ENCODE measurements at regions not wholly inside any gene's neighbourhood (a gene's known extent, or its start where the extent isn't known, plus 50 kb on each side); places are given as distances from the start of the nearest gene placed in this dataset.
"Not testable (repeated sequence)": the region's sequence is repeated elsewhere in the genome, so short reads cannot be mapped to it uniquely, and the experiment has no call there.

GRCh38 chr15:70367913-70368705, 270.4 kb upstream of the TLE3 start:
- DNase-seq (ENCODE audit: low read depth in 2 of 2) = not testable (repeated sequence)

- not testable (repeated sequence) for DNase-seq (ENCODE audit: low read depth in 2 of 2)
Measured at GRCh38 chr15:70364023-70364422, 266.3 kb upstream of the TLE3 start.

GRCh38 chr15:70362886-70363285, 265.2 kb upstream of the TLE3 start:
- DNase-seq (ENCODE audit: low read depth in 2 of 2) = no peak

GRCh38 chr15:70362350-70362749, 264.6 kb upstream of the TLE3 start:
- no peak for DNase-seq (ENCODE audit: low read depth in 2 of 2)

- no peak for DNase-seq (ENCODE audit: low read depth in 2 of 2)
Measured at GRCh38 chr15:70361891-70362290, 264.2 kb upstream of the TLE3 start.

- DNase-seq (ENCODE audit: low read depth in 2 of 2) = no peak
Measured at GRCh38 chr15:70361106-70361505, 263.4 kb upstream of the TLE3 start.

- no peak for DNase-seq (ENCODE audit: low read depth in 2 of 2)
Measured at GRCh38 chr15:70358871-70359647, 261.3 kb upstream of the TLE3 start.

GRCh38 chr15:70358011-70358819, 260.5 kb upstream of the TLE3 start:
- DNase-seq (ENCODE audit: low read depth in 2 of 2) = no peak

GRCh38 chr15:70357453-70357852, 259.7 kb upstream of the TLE3 start:
- no peak for DNase-seq (ENCODE audit: low read depth in 2 of 2)

GRCh38 chr15:70356919-70357318, 259.2 kb upstream of the TLE3 start:
- DNase-seq (ENCODE audit: low read depth in 2 of 2) = no peak

GRCh38 chr15:70356062-70356860, 258.5 kb upstream of the TLE3 start:
- DNase-seq (ENCODE audit: low read depth in 2 of 2) = no peak

GRCh38 chr15:70355275-70355795, 257.6 kb upstream of the TLE3 start:
- no peak for DNase-seq (ENCODE audit: low read depth in 2 of 2)

GRCh38 chr15:70354346-70354905, 256.7 kb upstream of the TLE3 start:
- DNase-seq (ENCODE audit: low read depth in 2 of 2) = no peak

- no peak for DNase-seq (ENCODE audit: low read depth in 2 of 2)
Measured at GRCh38 chr15:70353606-70354345, 256.1 kb upstream of the TLE3 start.

- DNase-seq (ENCODE audit: low read depth in 2 of 2) = no peak
Measured at GRCh38 chr15:70351941-70352774, 254.4 kb upstream of the TLE3 start.

- DNase-seq (ENCODE audit: low read depth in 2 of 2) = no peak
Measured at GRCh38 chr15:70351391-70351790, 253.7 kb upstream of the TLE3 start.

GRCh38 chr15:70348581-70349344, 251.0 kb upstream of the TLE3 start:
- no peak for DNase-seq (ENCODE audit: low read depth in 2 of 2)

GRCh38 chr15:70348226-70348543, 250.5 kb upstream of the TLE3 start:
- DNase-seq (ENCODE audit: low read depth in 2 of 2) = no peak

Data from stimulated activated CD4-positive, alpha-beta T cell treated with anti-CD3 and anti-CD28 coated beads, Interleukin-12 subunit alpha, Interleukin-12 subunit beta, amount 100 ng/mL, for 24 hours (primary cell).